Panc1 (cell line): ENCODE measurements at regions not wholly inside any gene's neighbourhood (a gene's known extent, or its start where the extent isn't known, plus 50 kb on each side); places are given as distances from the start of the nearest gene placed in this dataset.
A peak's percentile ranks its signal among the peaks of the same experiment; 100 is the strongest.

Source experiments
- ATAC-seq: fragments of 200-7000 bp; cut with Tn5 transposase; 2 replicates; pipeline ENCODE4 v1.9.1; 2020; ENCODE audit warnings: mild to moderate bottlenecking, moderate library complexity
- BruUV-seq: library from RNA; stranded (reverse); fragments of 400-500 nt; replicated peaks from 2 replicates; lab custom pipeline; 2021; lab: Mats Ljungman, UMichigan
- CTCF ChIA-PET: fragments of 300-600 bp; sonication (Branson Sonifier 250); formaldehyde crosslinking; loops from one replicate; lab custom pipeline; 2022; ENCODE audit warnings: antibody characterized with exemption; lab: Charles Lee
- POLR2A ChIA-PET: fragments of 300-600 bp; sonication (Branson Sonifier 250); formaldehyde crosslinking; loops from one replicate; lab custom pipeline; 2022; ENCODE audit warnings: antibody characterized with exemption; lab: Charles Lee
- DNase-seq: peaks from one replicate; pipeline ENCODE4 v3.0.0-alpha.2; 2010; ENCODE audit warnings: low read depth, low spot score
- H3K27ac ChIP-seq: 2 replicates; pipeline ENCODE4 v1.5.1; 2011; ENCODE audit warnings: mild to moderate bottlenecking, low read length, inconsistent platforms
- H3K27me3 ChIP-seq: fragments of 200-500 bp; sonication (Bioruptor generic); 2 replicates; pipeline ENCODE4 v1.6.0; 2014; ENCODE audit warnings: low read length, inconsistent platforms; ENCODE audit not compliant: control insufficient read depth, insufficient read depth
- H3K36me3 ChIP-seq: fragments of 200-500 bp; sonication (Bioruptor generic); 2 replicates; pipeline ENCODE4 v1.5.1; 2014; ENCODE audit warnings: inconsistent platforms, mild to moderate bottlenecking, low read length, moderate library complexity; ENCODE audit not compliant: control insufficient read depth, insufficient read depth
- H3K4me1 ChIP-seq: 2 replicates; pipeline ENCODE4 v1.5.1; 2011; ENCODE audit warnings: inconsistent platforms, mild to moderate bottlenecking, low read length, moderate library complexity; ENCODE audit not compliant: control insufficient read depth, insufficient read depth
- H3K4me3 ChIP-seq, 2 experiments: 2 replicates each; pipeline ENCODE4 v1.5.1; 2011 to 2012; ENCODE audit warnings: low read depth in 2 of 2, low read length in 2 of 2, mild to moderate bottlenecking in 2 of 2, inconsistent platforms in 1 of 2, moderate library complexity in 1 of 2
- H3K9me3 ChIP-seq: fragments of 200-500 bp; sonication (Bioruptor generic); 2 replicates; pipeline ENCODE4 v1.5.1; 2014; ENCODE audit warnings: low read depth, mild to moderate bottlenecking, inconsistent platforms, low read length, moderate library complexity; ENCODE audit not compliant: control insufficient read depth, insufficient read depth
- POLR2AphosphoS5 ChIP-seq: IDR thresholded peaks from 2 replicates; pipeline ENCODE4 v1.6.1; 2012; ENCODE audit warnings: mild to moderate bottlenecking, low read depth, low read length, moderate library complexity
- REST ChIP-seq, 2 experiments: IDR thresholded peaks; 2 replicates each; pipeline ENCODE4 v1.6.1; 2011 to 2012; ENCODE audit warnings: low read depth in 2 of 2, control low read depth in 1 of 2, low read length in 1 of 2, mild to moderate bottlenecking in 1 of 2, moderate library complexity in 1 of 2; ENCODE audit not compliant: insufficient read depth in 1 of 2
- SIN3A ChIP-seq: IDR thresholded peaks from 2 replicates; pipeline ENCODE4 v1.6.1; 2012; ENCODE audit warnings: low read depth, mild to moderate bottlenecking, low read length, moderate library complexity, borderline replicate concordance; ENCODE audit not compliant: insufficient read depth
- TCF7L2 ChIP-seq: IDR thresholded peaks from 2 replicates; pipeline ENCODE4 v1.6.1; 2011; ENCODE audit warnings: mild to moderate bottlenecking, low read depth, low read length, inconsistent platforms
- in situ Hi-C: cut with HindIII; loops from 2 replicates; pipeline ENCODE4 v1.10.0; 2016; ENCODE audit warnings: low sequenced_read_pairs, low pct_unique_long_range_greater_than_20kb
- intact Hi-C: fragments of 100-400 bp; cut with micrococcal nuclease; formaldehyde crosslinking; loops from one replicate; pipeline ENCODE4 v1.10.0; 2022; ENCODE audit not compliant: unreplicated experiment
- TF ChIP-seq, protein P1 (sequence below): fragments of 450-650 bp; IDR thresholded peaks from 2 replicates; pipeline ENCODE4 v1.5.1; 2017; ENCODE audit warnings: mild to moderate bottlenecking

GRCh38 chr1:233791721-233792120 is 112.8 kb upstream of the SLC35F3 start:
- ChIA-PET CTCF (interaction anchor here (0.6 to 1.3 kb wide), 3 partner anchors 12 to 397 kb away, joined by 3 to 11 read pairs (median 5); no protein-coding TSS in a partner anchor), POLR2A (no interaction called here)
- no TSS peak for BruUV-seq
- H3K4me3 ChIP-seq, result no peak overlapping the region
- DNase-seq (no peak), ATAC-seq (peak; percentile 25; the same call in 1 of the 2 replicates)
- TF ChIP-seq POLR2AphosphoS5, result no peak
- TF ChIP-seq SIN3A, result no peak
- TF ChIP-seq, protein P1, sequence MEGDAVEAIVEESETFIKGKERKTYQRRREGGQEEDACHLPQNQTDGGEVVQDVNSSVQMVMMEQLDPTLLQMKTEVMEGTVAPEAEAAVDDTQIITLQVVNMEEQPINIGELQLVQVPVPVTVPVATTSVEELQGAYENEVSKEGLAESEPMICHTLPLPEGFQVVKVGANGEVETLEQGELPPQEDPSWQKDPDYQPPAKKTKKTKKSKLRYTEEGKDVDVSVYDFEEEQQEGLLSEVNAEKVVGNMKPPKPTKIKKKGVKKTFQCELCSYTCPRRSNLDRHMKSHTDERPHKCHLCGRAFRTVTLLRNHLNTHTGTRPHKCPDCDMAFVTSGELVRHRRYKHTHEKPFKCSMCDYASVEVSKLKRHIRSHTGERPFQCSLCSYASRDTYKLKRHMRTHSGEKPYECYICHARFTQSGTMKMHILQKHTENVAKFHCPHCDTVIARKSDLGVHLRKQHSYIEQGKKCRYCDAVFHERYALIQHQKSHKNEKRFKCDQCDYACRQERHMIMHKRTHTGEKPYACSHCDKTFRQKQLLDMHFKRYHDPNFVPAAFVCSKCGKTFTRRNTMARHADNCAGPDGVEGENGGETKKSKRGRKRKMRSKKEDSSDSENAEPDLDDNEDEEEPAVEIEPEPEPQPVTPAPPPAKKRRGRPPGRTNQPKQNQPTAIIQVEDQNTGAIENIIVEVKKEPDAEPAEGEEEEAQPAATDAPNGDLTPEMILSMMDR, result no peak
- TF ChIP-seq REST (IDR thresholded peaks at IDR 0.05; ENCODE audit: insufficient read depth in 1 of 2, low read depth in 2 of 2, low read length in 1 of 2), result no peak
- no peak for TF ChIP-seq TCF7L2
- H3K9me3 ChIP-seq, result no peaks in the 10 kb centered on the region
- no peaks in the 10 kb centered on the region for H3K4me1 ChIP-seq
- no peaks in the 10 kb centered on the region for H3K36me3 ChIP-seq
- intact Hi-C loops (loop anchor here (2.0 to 10.0 kb wide), 3 partner anchors 113 to 397 kb away; partner anchors contain the start of gene SLC35F3), in situ Hi-C loops (no loop called here)
- H3K27me3 ChIP-seq, result peaks cover 3% of the 10 kb centered on the region; the same call in 1 of the 2 replicates
- H3K27ac ChIP-seq, result no peak overlapping the region

GRCh38 chr1:233794863-233795262 is 109.6 kb upstream of the SLC35F3 start:
- BruUV-seq, result no TSS peak
- ATAC-seq, result no peak
- Histone ChIP-seq H3K4me1 (no peaks in the 10 kb centered on the region), H3K4me3 (no peak overlapping the region), H3K9me3 (no peaks in the 10 kb centered on the region), H3K36me3 (no peaks in the 10 kb centered on the region), H3K27ac (no peak overlapping the region), H3K27me3 (peaks cover 3% of the 10 kb centered on the region; the same call in 1 of the 2 replicates)
- intact Hi-C loops, result loop anchor here (10.0 kb wide), 1 partner anchor 110 kb away; the partner anchor contains the start of gene SLC35F3
- in situ Hi-C loops, result no loop called here
- ChIA-PET POLR2A (no interaction called here), CTCF (no interaction called here)
- TF ChIP-seq POLR2AphosphoS5 (no peak), REST (IDR thresholded peaks at IDR 0.05; ENCODE audit: insufficient read depth in 1 of 2, low read depth in 2 of 2, low read length in 1 of 2) (no peak), SIN3A (no peak)
- DNase-seq, result no peak
